NCI-H1417 (cell line): ENCODE measurements at regions not wholly inside any gene's neighbourhood (a gene's known extent, or its start where the extent isn't known, plus 50 kb on each side); places are given as distances from the start of the nearest gene placed in this dataset.
"Not testable (repeated sequence)": the region's sequence is repeated elsewhere in the genome, so short reads cannot be mapped to it uniquely, and the experiment has no call there.

Source experiments
- DNase-seq, 3 experiments: peaks; one replicate each; lab custom pipeline; 2025; lab: John Stamatoyannopoulos, UW

DNA sequence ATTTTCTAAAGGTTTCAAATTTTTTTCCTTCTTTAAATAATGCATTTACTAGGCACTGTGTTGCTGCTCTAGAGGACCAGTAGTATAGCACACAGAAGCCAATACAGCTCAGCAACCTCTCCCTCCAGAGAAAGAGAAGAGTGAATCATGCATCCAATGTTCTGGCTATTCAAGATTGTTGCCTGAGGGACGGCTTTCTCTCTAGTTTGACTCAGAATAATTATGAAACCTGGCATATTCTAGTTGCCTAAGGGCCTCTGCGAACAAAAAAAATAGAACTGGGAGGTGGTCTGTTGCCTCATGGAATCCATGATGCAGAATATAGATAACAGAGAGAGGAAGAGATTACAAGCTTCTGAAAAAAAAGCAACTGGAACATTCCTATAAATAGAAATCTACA, 1233.3 kb upstream of the PABPC4L start:
- no peak for DNase-seq

DNA sequence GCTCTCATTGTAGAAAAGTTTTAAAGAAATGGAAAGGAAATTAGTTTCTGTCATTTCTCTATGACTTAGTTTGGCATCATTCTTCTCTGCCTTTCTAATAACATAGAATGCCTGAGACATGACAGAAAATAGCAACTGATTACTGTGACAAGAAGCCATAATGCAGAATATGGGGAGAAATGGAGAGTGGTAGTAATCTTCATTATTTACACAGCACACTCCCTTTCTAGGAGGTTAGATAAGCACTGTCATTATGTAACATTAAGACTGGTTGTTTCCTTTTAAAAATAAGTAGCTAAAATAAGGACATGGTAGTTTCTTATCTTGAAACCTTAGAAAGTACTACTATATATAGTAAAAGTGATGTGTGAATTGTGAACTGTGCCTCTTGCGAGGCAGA, 1227.9 kb upstream of the PABPC4L start:
- peak in 1 of 3 experiments; percentile 13 for DNase-seq

DNA sequence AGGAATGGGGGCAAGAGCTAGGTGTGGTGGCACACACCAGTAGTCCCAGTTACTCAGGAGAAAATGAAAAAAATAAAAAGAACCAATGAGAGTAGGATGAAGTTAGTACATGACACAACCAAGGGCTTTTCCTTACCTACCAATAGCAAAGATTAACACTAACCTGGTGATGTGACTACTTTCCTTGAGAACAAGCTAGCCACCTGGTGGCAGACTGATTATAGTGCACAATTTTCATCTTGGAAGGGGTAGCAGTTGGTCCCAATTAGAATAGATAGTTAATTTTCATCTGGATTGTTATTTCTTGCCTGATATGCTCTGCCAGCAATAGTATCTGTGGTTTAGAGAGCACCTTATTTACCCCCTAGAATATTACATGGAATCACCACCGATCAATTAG, 1216.8 kb upstream of the PABPC4L start:
- peak in 2 of 3 experiments; percentile 9 to 55 for DNase-seq

DNA sequence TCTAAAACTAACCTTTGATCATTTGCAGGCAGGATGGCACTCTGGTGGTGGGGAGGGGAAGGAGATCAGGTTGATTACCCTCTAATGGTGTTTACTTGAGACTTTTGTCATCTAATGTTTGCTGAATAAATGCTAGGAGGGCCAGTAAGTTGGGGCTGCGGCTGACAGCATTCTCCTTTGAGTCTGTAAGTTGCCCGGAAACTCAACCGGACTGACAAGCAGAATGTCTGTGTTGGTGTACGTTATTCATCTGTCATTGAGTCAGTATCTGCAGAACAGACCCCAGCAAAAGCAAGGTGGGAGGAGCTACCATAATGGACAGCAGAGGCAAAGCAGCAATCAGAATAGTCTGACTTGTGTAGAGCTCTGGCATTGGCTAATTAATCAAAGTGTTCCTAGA, 1210.6 kb upstream of the PABPC4L start:
- DNase-seq, result no peak

DNA sequence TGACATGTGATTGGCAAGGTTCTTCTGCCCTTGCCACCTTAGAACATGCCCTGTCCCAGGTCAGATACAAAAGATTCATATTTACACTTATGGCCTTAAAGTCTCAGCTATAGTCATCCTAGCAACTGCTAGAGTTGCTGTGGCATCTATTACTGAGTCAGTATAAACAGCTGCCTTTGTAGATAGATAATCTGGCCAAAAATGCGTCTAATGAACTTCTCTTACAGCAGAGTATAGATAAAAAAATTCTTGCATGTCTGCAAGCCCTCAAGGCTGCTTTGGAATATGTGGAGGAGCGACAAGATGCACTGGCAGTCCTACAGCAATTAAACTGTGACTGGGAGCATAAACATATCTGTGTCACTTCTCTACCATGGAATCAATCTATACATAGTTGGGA, 1209.7 kb upstream of the PABPC4L start:
- no peak for DNase-seq

DNA sequence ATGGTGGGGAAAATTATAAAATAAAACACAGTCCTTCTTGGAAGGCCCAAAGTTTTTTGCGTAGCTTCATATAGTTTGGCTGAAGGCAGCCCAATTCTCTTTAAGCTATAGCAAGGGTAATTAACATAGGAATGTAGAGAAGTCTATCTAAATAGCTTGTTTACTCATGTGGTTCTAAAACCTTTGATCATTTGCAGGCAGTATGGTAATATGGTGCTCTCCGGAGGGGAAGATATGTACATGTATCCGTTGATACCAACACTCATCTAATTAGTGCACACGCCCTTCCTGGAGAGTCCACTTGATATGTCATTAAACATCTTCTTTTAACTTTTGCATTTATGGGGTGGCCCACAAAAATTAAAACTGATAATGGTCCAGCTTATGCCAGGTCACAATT, 1207.7 kb upstream of the PABPC4L start:
- not testable (repeated sequence) for DNase-seq

DNA sequence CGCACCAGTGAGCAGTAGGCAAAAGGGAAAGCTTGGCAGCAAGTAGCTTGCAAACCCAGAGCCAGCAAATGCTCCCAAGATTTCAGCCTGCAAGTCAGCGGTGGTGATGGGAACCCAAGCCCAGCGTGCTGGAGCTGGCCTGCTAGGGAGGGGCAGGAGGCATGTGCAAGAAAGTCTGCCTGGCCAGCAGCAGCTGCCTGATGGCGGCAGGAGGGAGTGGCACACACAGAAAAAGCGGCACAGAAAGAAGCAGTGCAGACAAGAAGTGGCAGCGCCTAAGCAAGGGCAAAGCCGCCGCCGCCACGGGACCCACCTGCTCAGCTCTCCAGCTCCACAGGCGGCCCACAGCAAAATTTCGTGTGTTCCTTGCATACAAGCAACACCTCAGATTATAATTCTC, 1206.5 kb upstream of the PABPC4L start:
- no peak for DNase-seq

DNA sequence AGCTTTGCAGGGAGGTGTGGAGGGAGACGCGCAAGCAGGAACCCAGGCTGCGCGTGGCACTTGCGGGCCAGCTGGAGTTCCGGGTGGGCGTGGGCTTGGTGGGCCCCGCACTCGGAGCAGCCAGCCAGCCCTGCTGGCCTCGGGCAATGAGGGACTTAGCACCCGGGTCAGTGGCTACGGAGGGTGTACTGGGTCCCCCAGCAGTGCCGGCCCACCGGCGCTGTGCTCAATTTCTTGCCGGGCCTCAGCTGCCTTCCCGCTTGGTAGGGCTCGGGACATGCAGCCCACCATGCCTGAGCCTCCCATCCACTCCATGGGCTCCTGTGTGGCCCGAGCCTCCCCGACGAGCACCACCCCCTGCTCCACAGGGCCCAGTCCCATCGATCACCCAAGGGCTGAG, 1205.0 kb upstream of the PABPC4L start:
- DNase-seq, result not testable (repeated sequence)

DNA sequence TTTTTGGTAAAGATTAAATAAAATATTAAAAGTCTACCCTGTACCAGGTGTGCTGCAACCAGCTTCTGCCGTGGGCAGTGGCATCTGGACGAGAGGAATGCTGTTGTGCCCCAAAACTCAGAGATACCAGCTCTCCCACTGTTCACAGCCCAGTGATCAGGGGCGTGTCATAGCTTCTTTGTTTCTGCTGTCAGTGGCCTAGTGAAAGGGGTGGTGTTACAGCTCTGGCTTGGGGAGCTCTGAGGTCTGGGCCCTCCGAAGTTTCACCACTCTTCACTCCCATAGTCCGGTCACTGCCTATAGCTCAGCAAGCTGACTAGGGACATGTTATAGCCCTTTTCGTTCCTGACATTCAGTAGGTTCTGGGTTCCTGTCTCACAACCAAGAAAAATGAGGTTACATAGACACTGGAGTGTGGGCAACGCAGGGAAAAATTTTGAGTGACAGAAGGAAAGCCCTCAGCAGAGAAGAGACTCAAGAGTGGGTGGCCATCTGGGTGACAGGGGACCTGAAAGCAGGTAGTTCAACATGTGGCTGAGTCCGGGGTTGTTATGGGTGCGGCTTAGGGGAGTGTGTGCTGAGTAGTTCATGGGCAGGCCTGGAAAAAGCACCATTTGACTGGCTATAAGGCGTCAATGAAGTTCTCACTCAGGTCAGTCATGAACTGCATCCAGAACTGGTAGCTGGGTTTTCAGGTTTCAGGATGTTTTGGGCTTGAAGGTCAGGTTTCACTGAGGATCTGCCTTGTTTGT, 1184.4 kb upstream of the PABPC4L start:
- no peak for DNase-seq

DNA sequence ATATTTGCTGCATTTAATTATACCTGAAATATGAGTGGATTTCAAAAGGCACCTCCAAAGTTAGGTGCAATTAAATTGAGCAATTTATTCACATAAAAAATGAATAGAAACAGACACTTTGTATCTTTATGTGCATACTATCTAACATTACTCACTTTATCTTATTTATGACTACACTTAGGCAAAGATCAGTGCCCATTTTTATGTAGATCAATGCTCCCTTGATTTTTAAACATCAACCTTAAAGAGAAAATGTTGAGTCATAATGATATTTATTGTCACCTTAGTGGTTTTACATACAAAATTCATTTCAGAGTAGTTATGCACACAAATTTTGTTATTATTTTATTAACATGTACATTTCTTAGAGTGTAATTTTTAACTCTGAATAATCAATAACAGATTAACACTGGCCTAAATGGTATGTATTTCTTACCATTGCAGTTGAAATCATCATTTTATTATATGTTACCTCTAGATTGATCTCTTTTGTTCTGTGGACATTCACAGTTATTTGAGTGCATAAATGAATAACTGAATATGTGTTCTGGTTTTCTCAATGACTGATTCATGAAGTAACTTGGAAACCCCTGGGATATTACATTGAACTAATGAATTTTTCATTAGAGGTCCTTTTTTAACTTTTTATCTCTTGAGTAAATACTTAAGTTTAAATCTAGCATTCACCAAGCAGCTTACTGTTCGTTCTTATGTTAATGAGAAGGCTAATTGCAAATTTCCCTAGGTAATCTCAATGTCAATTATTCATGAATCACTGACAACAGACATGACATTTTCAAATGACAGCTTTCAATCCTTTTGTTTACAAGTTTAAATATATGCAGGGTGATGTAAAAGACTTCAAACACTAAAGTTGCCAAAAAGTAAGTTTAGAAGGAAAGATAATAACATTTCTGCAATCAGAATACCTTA, 1182.0 kb upstream of the PABPC4L start:
- DNase-seq, result no peak

DNA sequence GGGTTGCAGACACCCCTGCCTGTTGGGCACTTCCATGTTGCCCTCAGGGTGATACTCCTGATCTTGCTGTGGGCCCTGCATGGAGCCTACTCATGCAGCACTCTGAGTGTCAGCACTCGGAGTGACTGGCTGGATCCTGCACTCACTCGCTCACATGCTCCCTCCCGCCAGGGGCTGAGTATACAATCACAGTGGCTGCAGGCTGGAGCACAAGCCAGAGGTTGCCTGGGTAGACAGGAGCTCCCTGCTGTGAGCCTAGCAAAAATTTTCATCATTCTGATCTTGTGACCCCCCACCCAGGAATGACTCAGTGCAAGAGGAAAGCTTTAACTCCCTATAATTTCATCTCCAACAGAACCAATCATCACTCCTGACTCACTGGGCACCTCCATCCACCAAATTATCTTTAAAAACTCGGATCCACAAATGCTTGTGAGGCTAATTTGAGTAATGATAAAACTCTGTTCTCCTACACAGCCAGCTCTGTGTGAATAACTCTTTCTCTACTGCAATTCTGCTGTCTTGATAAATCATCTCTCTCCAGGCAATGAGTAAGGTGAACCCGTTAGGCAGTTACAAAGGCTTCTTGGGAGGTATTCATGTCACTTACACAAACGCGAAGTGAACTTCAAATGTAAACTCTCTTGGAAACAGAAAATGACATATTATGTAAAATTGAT, 1180.8 kb upstream of the PABPC4L start:
- no peak for DNase-seq

DNA sequence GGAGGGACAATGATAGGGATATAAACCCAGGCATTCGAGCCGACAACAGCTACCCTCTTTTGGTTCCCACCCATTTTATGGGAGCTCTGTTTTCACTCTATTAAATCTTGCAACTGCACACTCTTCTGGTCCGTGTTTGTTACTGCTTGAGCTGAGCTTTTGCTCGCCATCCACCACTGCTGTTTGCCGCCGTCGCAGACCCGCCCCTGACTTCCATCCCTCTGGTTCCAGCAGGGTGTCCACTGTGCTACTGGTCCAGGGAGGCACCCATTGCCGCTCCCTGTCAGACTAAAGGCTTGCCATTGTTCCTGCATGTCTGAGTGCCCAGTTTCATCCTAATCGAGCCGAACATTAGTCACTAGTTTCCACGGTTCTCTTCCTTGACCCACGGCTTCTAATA, 1170.5 kb upstream of the PABPC4L start:
- DNase-seq, result no peak

DNA sequence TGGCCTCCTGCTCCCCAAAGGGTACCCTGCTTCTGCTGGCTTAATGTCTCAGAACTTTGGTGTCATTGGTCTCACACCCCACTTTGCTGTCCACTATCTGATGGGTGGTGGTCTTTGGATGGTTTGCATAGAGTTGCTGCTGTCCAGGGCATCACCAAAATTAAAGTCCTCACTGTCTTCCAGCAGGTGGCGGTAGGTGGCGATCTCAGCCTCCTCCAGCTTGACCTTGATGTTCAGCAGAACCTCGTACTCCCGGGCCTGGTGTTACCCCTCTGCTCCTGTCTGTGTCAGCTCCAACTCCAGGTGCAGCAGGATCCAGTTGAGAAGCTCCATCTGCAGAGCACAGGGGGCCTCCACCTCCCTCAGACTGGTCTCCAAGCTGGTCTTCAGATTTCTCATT, 1169.5 kb upstream of the PABPC4L start:
- no peak for DNase-seq

DNA sequence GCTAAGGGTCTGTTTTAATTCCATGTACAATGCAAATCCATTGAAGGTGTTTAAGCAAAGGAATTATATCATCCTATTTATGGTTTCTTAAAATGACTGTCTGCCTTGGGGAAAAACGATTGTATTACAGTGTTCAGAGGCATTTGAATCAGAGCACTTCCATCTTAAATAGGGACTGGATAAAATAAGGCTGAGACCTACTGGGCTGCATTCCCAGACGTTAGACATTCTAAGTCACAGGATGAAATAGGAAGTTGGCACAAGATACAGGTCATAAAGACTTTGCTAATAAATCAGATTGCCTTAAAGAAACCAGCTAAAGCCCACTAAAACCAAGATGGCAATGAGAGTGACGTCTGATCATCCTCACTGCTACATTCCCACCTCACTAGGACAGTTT, 1167.2 kb upstream of the PABPC4L start:
- DNase-seq, result no peak

DNA sequence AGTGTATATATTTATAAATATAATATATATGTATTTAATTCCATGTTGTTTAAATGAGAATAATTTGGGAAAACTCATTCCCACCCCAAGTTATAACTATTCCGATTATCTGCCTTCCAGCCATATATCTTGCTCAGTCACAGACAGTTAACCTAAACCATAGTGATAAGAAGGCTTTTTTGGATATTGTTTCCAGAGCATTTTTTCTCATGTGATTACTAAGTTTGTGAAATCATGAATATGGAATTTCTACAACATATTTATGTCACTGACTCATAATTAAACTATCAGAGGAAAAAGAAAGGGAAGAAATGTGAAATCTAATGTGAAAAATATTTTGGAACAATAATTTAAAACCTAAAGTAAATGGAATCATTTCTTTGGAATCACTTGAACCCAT, 1163.5 kb upstream of the PABPC4L start:
- no peak for DNase-seq

DNA sequence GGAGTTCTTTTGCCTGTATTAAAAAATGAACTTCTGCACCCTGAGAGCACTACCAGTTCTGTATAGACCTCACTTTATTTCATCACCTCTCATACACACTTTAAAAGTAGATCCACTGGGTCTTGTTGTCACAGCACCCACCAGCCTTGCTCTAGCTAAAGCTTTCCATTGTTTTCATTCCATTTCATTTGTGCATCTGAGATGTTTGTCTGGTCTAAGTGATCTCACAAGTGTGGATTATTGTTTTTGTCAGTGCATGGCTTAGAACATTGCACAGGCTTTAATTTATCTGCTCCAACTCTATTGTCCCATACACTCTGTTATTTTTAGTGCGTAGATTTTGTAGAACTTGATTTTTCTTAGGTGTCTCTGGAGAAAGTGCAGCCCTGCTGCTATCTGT, 1157.5 kb upstream of the PABPC4L start:
- DNase-seq, result peak in 1 of 3 experiments; percentile 18

DNA sequence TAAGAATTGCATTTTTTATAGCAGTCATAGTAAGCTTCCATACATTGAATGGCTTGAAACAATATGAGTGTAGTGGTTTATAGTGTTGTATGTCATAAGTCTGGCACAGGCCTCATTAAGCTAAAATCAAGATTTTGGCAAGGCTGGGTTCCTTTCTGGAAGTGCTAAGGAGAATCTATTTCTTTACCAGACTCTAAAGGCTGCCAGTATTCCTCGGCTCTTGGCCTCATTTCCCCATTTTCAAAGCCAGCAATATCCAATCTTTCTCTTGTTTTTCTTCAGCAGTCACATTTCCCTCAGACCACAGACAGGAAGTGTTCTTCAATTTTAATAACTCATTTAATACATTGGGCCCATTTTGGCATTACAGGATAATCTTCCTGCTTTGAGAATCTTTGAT, 1155.5 kb upstream of the PABPC4L start:
- DNase-seq, result no peak

DNA sequence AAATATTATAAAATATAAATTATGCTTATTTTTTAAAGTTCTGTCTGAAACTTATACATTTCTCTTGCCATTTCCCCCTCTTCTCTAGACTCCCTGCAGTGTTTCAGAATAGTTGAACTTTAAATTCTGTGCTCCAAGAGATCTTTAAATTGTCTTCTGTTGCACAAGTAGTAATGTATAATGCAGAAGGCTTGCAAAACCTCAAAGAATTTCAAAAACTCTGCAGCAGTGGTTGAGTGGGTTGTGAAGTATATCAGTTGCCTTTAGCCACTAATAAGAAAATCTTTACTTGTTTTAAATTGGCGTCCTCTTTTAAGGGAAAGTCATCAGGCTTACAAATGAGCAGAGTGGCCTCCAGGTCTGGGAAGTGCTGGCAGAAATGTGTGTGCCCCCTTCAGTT, 1153.3 kb upstream of the PABPC4L start:
- DNase-seq, result no peak

DNA sequence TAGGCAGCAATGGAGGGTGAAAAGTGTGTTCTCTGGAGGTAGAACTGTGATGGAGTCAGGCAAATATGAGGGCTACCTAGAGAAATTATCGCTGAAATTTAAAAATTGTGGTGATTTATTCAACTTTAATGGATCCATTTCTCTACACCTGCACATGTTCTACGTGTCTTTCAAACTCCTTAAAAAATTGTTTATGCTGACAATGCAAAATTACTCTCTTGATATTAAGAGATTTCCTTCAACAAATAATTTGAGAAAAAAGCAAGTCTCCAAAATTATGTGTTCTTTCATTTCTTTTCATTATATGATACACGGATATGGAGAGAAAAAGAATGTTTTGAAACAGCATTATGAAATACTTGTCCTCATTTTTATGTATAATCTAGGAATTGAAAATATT, 1151.4 kb upstream of the PABPC4L start:
- no peak for DNase-seq

DNA sequence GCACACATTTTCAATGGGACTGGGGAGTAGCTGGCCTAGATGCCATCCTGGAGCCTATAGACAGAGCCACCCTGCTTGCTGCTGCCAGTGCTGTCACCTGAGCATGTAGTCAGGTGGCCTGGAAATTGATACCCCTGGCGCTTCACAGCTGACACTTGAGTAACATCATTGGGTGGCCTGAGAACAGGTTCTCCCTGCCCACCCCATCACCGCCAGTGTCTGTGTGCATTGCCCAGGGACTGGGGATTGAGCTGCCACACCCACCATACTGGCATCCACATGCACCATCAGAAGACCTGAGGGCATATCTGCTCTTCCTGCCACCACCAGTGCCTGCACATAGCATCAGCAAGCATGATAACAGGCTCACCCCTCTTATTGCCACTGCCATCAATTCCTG, 1142.9 kb upstream of the PABPC4L start:
- DNase-seq, result no peak

DNA sequence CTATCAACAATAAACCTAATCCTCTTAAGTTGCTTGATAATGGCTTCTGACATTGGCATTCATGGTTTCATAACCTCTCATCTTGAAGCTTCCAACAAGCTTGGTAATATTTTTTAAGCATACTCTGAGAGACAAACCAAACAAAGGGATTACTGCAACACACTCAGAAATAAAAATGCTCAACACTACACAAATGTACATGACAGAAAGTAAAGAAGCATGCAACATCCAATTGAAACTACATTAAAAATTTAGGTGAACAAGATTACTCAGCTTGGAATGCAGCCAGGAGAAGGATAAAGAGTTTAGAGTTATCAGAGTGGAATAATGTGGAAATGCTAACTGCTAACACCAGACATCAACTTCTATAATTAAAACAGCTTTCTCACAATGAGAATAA, 1136.6 kb upstream of the PABPC4L start:
- no peak for DNase-seq

DNA sequence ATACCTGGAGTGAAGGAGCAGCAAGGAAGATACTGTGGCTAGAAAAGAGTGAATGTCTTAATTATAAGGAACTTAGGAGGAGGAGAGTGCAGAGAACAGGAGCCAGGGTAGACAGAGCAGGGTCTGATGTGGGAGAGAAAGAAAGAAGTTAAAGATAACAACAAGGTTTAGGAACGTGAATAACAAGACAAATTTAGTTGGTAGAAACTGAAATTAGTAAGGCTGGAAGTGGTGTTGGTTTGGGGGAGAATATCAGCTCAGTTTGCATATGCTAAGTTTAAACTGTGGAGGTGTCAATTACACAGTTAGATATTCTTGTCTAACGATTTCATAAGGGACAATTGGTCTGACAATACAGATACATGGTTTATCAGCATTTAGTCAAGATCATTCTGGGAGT, 1123.7 kb upstream of the PABPC4L start:
- DNase-seq, result no peak

DNA sequence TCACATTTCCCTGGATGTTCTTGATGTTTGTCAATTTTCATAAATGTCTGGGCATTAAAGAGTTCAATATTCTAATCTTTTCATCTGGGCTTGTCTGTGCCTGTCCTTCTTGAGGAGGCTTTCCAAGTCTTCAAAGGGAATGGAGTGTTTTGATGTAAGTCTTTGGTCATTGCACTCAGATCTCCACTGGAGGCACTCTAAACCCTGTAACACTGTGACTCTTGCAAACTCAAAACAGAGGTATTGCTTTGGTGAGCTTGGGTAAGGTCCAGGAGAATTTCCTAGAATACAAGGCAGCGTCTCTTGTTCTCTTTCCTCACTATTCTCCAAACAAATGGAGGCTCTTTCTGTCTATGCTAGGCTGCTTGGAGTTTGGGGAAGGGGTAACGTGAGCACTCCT, 1118.1 kb upstream of the PABPC4L start:
- no peak for DNase-seq
